ENCODE measurements at regions not wholly inside any gene's neighbourhood (a gene's known extent, or its start where the extent isn't known, plus 50 kb on each side); places are given as distances from the start of the nearest gene placed in this dataset.

DNA sequence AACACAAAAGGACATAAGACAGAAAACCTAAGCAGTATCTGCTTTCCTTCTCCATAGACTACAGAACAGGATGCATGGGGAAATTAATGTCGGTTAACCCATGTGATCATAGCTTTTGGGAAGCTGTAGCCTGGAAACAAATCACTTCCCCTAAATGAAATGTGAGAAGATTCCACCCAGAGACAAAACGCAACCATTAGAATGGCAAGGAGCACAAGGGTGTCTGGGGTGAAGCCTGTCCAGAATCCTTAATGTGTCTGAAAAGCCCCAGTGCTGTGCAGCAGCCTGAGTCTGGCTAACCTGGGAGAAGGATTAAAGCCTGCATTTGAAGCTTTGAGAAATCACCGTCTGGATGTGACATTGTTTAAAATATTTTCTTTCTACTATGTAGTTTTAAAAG lies 213.3 kb downstream of the ANKRD50 start:
- TF ChIP-seq CTCF (conservative IDR thresholded peaks at IDR 0.05 in 1 of 2, IDR thresholded peaks at IDR 0.05 in 1 of 2; ENCODE audit: extremely low read depth in 1 of 2, insufficient read depth in 1 of 2, low read depth in 1 of 2, low read length in 2 of 2) (no peak), EZH2 (IDR thresholded peaks at IDR 0.05; ENCODE audit: borderline replicate concordance, low read length) (no peak)
